ENCODE measurements at regions not wholly inside any gene's neighbourhood (a gene's known extent, or its start where the extent isn't known, plus 50 kb on each side); places are given as distances from the start of the nearest gene placed in this dataset.
"Not testable (repeated sequence)": the region's sequence is repeated elsewhere in the genome, so short reads cannot be mapped to it uniquely, and the experiment has no call there.

DNA sequence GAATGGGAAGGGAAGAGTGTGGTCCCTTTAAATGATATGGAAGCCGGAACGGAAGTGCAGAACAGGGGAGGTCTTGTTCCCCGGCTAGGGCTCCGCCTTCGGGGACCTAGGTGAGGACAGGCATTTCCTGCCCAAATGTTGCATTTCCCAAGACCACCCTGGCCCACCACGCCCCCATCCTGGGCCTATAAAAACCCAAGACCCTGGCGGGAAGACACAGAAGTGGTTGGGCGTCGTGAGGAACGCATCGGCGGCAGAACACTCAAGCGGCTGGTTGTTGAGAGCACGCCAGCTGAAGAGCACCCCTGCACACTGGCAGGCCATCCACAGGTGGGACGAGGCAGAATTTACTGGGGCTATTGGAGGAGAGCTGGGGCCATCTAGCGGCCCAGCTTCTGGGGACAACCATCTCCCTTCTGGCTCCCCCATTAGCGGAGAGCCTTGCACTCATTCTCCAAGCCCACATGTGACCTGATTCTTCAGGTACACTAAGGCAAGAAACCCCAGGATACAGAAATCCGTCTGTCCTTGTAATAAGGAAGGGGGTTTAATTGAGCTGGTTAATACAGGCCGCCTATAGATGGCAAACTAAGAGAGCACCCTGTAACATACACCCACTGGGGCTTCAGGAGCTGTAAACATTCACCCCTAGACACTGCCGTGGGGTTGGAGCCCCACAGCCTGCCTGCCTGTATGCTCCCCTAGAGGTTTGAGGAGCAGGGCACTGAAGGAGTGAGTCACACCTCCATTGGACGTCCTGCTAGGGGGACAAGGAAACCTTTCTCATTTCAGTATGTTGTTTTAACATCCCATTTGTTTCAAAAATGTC lies 1327.9 kb downstream of the BRINP3 start:
- DNase-seq: no peak

DNA sequence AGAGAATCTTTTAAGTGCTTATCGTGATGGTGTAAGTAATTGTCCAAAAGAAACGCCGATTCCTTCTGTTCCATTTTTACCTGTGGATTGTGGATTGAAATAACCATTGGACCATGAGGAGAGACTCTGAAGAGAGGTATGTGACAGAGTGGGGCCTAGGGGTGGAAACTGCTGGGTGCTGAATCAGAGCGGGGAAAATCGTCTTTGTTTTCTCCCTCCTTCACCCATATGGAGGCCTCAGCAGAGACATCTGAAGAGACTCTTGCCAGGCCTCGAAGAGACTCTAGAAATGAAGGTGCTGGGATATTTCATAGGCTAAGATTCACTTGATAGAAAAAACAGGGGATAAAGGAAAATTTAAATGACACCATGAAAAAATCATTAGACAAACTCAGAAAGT lies 1327.0 kb downstream of the BRINP3 start:
- DNase-seq: no peak

- no peak for DNase-seq
These were observed 1326.3 kb downstream of the BRINP3 start for GRCh38 chr1:189151361-189151760.

GRCh38 chr1:189152685-189153084 lies 1325.0 kb downstream of the BRINP3 start:
- no peak for DNase-seq

- no peak for DNase-seq
These were observed 1319.5 kb downstream of the BRINP3 start for GRCh38 chr1:189158155-189158554.

- no peak for DNase-seq
These were observed 1301.8 kb downstream of the BRINP3 start for GRCh38 chr1:189175889-189176288.

GRCh38 chr1:189180057-189180456 lies 1297.6 kb downstream of the BRINP3 start:
- no peak for DNase-seq

DNA sequence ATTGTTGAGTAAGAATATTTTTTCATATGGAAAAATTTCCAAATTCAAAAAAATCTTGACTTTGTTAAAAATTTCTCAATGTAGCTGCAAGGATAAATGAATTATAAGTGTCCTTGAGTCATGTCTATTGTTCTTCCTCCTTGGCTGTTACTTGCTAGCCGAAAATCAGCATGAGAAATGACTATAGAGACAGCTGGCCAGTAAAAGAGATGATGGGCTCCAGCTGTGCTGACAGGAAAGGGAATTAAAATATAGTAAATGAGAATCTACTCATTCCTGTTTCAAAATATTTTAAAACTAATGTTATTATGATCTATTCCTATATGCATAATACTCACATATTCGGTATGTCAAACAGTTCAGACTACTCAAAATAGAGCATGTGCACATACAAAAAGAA lies 1292.6 kb downstream of the BRINP3 start:
- no peak for DNase-seq

GRCh38 chr1:189192741-189193520 lies 1284.7 kb downstream of the BRINP3 start:
- no peak for DNase-seq

- no peak for DNase-seq
These were observed 1271.8 kb downstream of the BRINP3 start for GRCh38 chr1:189205863-189206262.

- no peak for DNase-seq
These were observed 1271.0 kb downstream of the BRINP3 start for GRCh38 chr1:189206617-189207016.

DNA sequence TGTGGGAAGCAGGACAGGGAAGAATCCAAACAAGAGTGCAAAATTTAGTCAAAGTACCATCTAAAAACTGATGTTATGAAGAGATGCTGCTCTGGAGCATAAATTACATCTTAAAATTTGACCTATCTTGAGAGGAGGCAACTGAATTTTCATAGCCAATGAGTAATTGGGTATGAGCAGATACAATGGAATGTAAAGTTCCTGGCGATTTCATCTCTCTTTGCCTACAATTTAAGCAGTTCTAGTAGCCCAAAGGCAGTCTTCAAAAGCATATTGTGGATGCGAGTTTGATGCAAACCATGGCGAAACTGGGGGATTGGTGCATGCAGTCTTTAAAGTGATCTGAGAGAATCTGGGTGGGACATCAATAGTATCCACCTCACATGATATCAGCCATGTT lies 1265.9 kb downstream of the BRINP3 start:
- no peak for DNase-seq

- DNase-seq: no peak
These were observed 1265.1 kb downstream of the BRINP3 start for GRCh38 chr1:189212606-189213005.

DNA sequence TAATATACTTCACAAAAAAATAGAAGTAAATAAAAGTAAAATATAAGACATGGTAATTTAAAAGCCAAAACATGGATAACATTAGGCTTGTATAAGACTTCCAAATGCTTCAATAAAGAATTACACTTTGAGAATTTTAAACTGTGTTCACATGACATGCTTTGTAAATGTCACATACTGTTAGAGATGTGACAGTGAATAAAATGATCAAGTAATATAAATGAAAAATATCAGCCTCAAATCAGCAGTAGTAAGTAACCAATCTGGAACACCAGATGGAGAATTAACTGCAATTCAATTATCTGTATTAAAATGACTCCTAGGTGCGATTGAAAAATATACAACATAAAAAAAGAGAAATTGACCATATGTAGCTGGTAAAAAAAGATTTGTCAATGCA lies 1260.8 kb downstream of the BRINP3 start:
- DNase-seq: peak; percentile 34

GRCh38 chr1:189217646-189218045 lies 1260.0 kb downstream of the BRINP3 start:
- no peak for DNase-seq

DNA sequence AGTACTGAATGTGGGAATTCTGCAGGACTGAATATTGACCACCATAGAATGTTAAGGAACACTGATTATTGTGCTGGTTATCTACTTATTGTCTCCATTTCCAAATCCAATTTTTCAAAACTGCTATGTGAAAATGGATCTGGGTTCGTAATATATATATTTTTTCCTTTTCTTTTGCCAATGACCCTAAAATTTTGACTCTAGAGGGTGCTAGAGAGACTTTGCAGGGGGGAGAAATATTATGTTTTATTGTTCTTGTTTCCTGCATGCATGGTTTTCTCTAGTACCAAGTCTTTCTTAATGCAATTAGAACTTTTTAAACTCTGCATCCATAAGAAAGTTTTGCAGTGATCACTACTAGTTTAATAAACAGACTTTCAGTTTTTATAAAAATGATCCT lies 1256.9 kb downstream of the BRINP3 start:
- DNase-seq: no peak

DNA sequence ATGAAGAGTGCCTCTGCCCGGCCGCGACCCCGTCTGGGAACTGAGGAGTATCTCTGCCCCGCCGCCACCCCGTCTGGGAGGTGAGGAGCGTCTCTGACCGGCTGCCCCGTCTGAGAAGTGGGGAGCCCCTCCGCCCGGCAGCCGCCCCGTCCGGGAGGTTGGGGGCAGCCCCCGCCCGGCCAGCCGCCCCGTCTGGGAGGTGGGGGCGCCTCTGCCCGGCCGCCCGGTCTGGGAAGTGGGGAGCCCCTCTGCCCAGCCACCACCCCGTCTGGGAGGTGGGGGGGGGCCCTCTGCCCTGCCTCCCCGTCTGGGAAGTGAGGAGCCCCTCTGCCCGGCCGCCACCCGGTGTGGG lies 1251.9 kb downstream of the BRINP3 start:
- not testable (repeated sequence) for DNase-seq

GRCh38 chr1:189226779-189227178 lies 1250.9 kb downstream of the BRINP3 start:
- DNase-seq: no peak

DNA sequence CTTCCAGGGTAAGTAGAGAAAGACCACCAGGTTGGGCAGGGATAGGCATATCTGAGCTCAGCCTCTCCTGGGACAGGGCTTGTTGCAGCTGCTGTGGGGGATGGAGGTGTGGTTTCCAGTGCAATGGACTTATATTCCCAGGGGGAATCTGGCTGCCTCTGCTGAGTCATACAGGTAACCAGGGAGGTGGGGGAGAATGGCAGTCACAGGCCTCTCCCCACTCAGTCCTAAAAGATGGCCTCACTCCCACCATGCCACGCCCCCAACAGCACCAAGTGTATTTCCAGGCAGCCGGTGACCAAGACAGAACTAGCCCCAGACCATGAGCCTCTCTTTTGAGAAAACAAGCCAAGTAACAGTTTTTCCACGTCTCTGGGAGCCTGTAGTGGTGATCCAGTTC lies 1240.7 kb downstream of the BRINP3 start:
- no peak for DNase-seq

GRCh38 chr1:189253601-189254350 lies 1223.9 kb downstream of the BRINP3 start:
- no peak for DNase-seq

- DNase-seq: not testable (repeated sequence)
These were observed 1216.5 kb downstream of the BRINP3 start for GRCh38 chr1:189261128-189261527.

- peak; percentile 14 for DNase-seq
These were observed 1208.7 kb downstream of the BRINP3 start for GRCh38 chr1:189269011-189269410.

GRCh38 chr1:189274267-189274666 lies 1203.4 kb downstream of the BRINP3 start:
- no peak for DNase-seq

GRCh38 chr1:189275796-189276195 lies 1201.9 kb downstream of the BRINP3 start:
- no peak for DNase-seq

Measured in NCI-H1694 (cell line).